OCI-LY3 (cell line): ENCODE measurements at regions not wholly inside any gene's neighbourhood (a gene's known extent, or its start where the extent isn't known, plus 50 kb on each side); places are given as distances from the start of the nearest gene placed in this dataset.
"Not testable (repeated sequence)": the region's sequence is repeated elsewhere in the genome, so short reads cannot be mapped to it uniquely, and the experiment has no call there.

ENCODE experiments used
- H2AFZ ChIP-seq: fragments of 200-600, 300-600 bp; shearing (Covaris generic); 2 replicates; pipeline ENCODE4 v1.6.0; 2014; ENCODE audit warnings: antibody characterized with exemption, low read depth, low read length
- H3K27ac ChIP-seq: fragments of 200-600, 300-600 bp; sonication (generic); 2 replicates; pipeline ENCODE4 v1.5.1; 2014; ENCODE audit warnings: mild to moderate bottlenecking, low read length, moderate library complexity, mixed read lengths
- H3K27me3 ChIP-seq: fragments of 200-600, 300-600 bp; sonication (generic); 2 replicates; pipeline ENCODE4 v1.6.1; 2014; ENCODE audit warnings: low read depth, low read length, mixed read lengths
- H3K36me3 ChIP-seq: fragments of 200-600, 300-600 bp; sonication (generic); replicated peaks from 2 replicates; pipeline ENCODE3; 2014; ENCODE audit warnings: low read depth, low read length, mixed read lengths
- H3K4me1 ChIP-seq: fragments of 300-600, 200-600 bp; sonication (generic); 2 replicates; pipeline ENCODE4 v1.6.1; 2014; ENCODE audit warnings: low read length, mixed read lengths
- H3K4me2 ChIP-seq: fragments of 200-600, 300-600 bp; sonication (generic); 2 replicates; pipeline ENCODE4 v1.6.1; 2014; ENCODE audit warnings: low read length, mixed read lengths
- H3K4me3 ChIP-seq: fragments of 300-600, 200-600 bp; sonication (generic); 2 replicates; pipeline ENCODE4 v1.5.1; 2014; ENCODE audit warnings: antibody characterized with exemption, mild to moderate bottlenecking, low read length, moderate library complexity
- H3K79me2 ChIP-seq: fragments of 300-600, 200-600 bp; shearing (Covaris generic); 2 replicates; pipeline ENCODE4 v1.6.1; 2014; ENCODE audit warnings: mild to moderate bottlenecking, low read length, mixed read lengths
- H3K9ac ChIP-seq: fragments of 300-600, 200-600 bp; shearing (Covaris generic); 2 replicates; pipeline ENCODE4 v1.6.0; 2014; ENCODE audit warnings: mild to moderate bottlenecking, low read length, moderate library complexity
- H3K9me3 ChIP-seq: fragments of 200-600, 300-600 bp; shearing (Covaris generic); 2 replicates; pipeline ENCODE4 v1.6.1; 2014; ENCODE audit warnings: low read length, mixed read lengths; ENCODE audit not compliant: insufficient read depth
- H4K20me1 ChIP-seq: fragments of 200-600, 300-600 bp; sonication (generic); 2 replicates; pipeline ENCODE4 v1.6.1; 2016; ENCODE audit warnings: low read length, mixed read lengths; ENCODE audit not compliant: insufficient read depth
- CTCF ChIP-seq: fragments of 200-600, 300-600 bp; sonication (generic); IDR thresholded peaks from 2 replicates; pipeline ENCODE4 v1.5.1; 2014; ENCODE audit warnings: antibody characterized with exemption, low read length, low read depth
- EZH2phosphoT487 ChIP-seq: fragments of 200-600 bp; shearing (Covaris generic); IDR thresholded peaks from 2 replicates; pipeline ENCODE4 v1.6.1; 2018; ENCODE audit warnings: antibody characterized with exemption, mixed run types, low read depth

GRCh38 chr4:95761426-95761825 lies 78.5 kb upstream of the PDHA2 start:
- H4K20me1 ChIP-seq: no peaks in the 10 kb centered on the region
- no peaks in the 10 kb centered on the region for H3K36me3 ChIP-seq
- TF ChIP-seq CTCF (no peak), EZH2phosphoT487 (no peak)
- H3K27ac ChIP-seq: no peak overlapping the region
- H3K79me2 ChIP-seq: no peaks in the 10 kb centered on the region
- H3K4me1 ChIP-seq: no peaks in the 10 kb centered on the region
- no peak overlapping the region for H3K4me3 ChIP-seq
- H3K27me3 ChIP-seq: no peaks in the 10 kb centered on the region
- H3K9ac ChIP-seq: no peak overlapping the region
- no peak overlapping the region for H2AFZ ChIP-seq
- H3K4me2 ChIP-seq: no peak overlapping the region
- H3K9me3 ChIP-seq: no peaks in the 10 kb centered on the region

- H3K4me2 ChIP-seq, H3K36me3 ChIP-seq, H2AFZ ChIP-seq: not testable (repeated sequence)
Observed at GRCh38 chr4:95760646-95761045, 79.2 kb upstream of the PDHA2 start.

GRCh38 chr4:95758001-95758400 lies 81.9 kb upstream of the PDHA2 start:
- no peaks in the 10 kb centered on the region for H3K27me3 ChIP-seq
- H3K79me2 ChIP-seq: no peaks in the 10 kb centered on the region
- H3K4me2 ChIP-seq: no peak overlapping the region
- no peaks in the 10 kb centered on the region for H3K9me3 ChIP-seq
- no peaks in the 10 kb centered on the region for H4K20me1 ChIP-seq
- H3K9ac ChIP-seq: no peak overlapping the region
- H3K4me3 ChIP-seq: no peak overlapping the region
- H3K27ac ChIP-seq: no peak overlapping the region
- TF ChIP-seq EZH2phosphoT487: no peak
- TF ChIP-seq CTCF: no peak
- H3K36me3 ChIP-seq: no peaks in the 10 kb centered on the region
- H2AFZ ChIP-seq: no peak overlapping the region
- no peaks in the 10 kb centered on the region for H3K4me1 ChIP-seq

More at GRCh38 chr4:95760646-95761045, 79.2 kb upstream of the PDHA2 start:
- H3K79me2 ChIP-seq, H3K9ac ChIP-seq, H3K27ac ChIP-seq, H3K9me3 ChIP-seq, H4K20me1 ChIP-seq, H3K4me3 ChIP-seq, H3K4me1 ChIP-seq, H3K27me3 ChIP-seq: not testable (repeated sequence)

GRCh38 chr4:95754667-95755066 lies 85.2 kb upstream of the PDHA2 start:
- TF ChIP-seq CTCF (no peak), EZH2phosphoT487 (no peak)
- H3K36me3 ChIP-seq: no peaks in the 10 kb centered on the region
- H3K79me2 ChIP-seq: no peaks in the 10 kb centered on the region

GRCh38 chr4:95749204-95749603 lies 90.7 kb upstream of the PDHA2 start:
- H3K27ac ChIP-seq: no peak overlapping the region
- no peaks in the 10 kb centered on the region for H3K9me3 ChIP-seq
- H3K79me2 ChIP-seq: no peaks in the 10 kb centered on the region

More at GRCh38 chr4:95754667-95755066, 85.2 kb upstream of the PDHA2 start:
- Histone ChIP-seq H3K4me2 (no peak overlapping the region), H4K20me1 (no peaks in the 10 kb centered on the region), H3K4me3 (no peak overlapping the region), H3K9ac (no peak overlapping the region), H3K27me3 (no peaks in the 10 kb centered on the region), H3K4me1 (no peaks in the 10 kb centered on the region), H2AFZ (no peak overlapping the region), H3K27ac (no peak overlapping the region), H3K9me3 (no peaks in the 10 kb centered on the region)

More at GRCh38 chr4:95749204-95749603, 90.7 kb upstream of the PDHA2 start:
- no peak overlapping the region for H3K4me2 ChIP-seq
- no peak overlapping the region for H3K9ac ChIP-seq
- no peak overlapping the region for H3K4me3 ChIP-seq
- H4K20me1 ChIP-seq: no peaks in the 10 kb centered on the region
- H3K27me3 ChIP-seq: no peaks in the 10 kb centered on the region
- H3K36me3 ChIP-seq: no peaks in the 10 kb centered on the region
- no peaks in the 10 kb centered on the region for H3K4me1 ChIP-seq
- TF ChIP-seq CTCF (no peak), EZH2phosphoT487 (no peak)
- H2AFZ ChIP-seq: no peak overlapping the region
